Erythroblast (primary cell): ENCODE measurements at regions not wholly inside any gene's neighbourhood (a gene's known extent, or its start where the extent isn't known, plus 50 kb on each side); places are given as distances from the start of the nearest gene placed in this dataset.

Experiments used
- DNase-seq, 2 experiments: peaks; one replicate each; lab custom pipeline; 2025; lab: John Stamatoyannopoulos, UW
- GATA1 ChIP-seq: IDR thresholded peaks from 2 replicates; pipeline ENCODE4 v1.6.1; 2011; ENCODE audit warnings: low read depth, mild to moderate bottlenecking, control low read depth, low read length, moderate library complexity
- POLR2A ChIP-seq: IDR thresholded peaks from 2 replicates; pipeline ENCODE4 v1.6.1; 2011; ENCODE audit warnings: mild to moderate bottlenecking, low read length

GRCh38 chr9:81387360-81388106 is 301.8 kb downstream of the TLE1 start:
- TF ChIP-seq POLR2A (no peak), GATA1 (no peak)
- DNase-seq = no peak

DNA sequence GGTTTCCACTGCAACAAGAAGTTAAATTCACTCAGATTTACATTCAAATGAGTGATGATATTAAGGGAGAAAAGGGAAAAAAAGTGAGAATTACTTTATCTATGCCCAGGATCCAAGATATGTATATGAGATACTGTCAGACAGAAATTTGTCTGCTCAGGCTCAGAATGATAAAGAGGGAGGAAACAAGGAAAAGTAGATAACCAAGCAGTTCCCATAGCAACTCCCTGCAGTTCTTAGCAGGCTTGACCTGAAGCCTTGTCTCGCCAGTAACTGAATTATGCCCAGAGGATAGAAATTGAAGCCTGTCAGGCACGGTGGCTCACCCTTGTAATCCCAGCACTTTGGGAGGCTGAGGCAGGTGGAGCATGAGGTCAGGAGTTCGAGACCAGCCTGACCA is 304.4 kb downstream of the TLE1 start:
- DNase-seq = peak in 1 of 2 experiments; percentile 15
- TF ChIP-seq POLR2A = no peak
- TF ChIP-seq GATA1 = no peak

GRCh38 chr9:81382281-81382680 is 307.1 kb downstream of the TLE1 start:
- DNase-seq = peak in 1 of 2 experiments; percentile 10
- no peak for TF ChIP-seq POLR2A
- TF ChIP-seq GATA1 = no peak

DNA sequence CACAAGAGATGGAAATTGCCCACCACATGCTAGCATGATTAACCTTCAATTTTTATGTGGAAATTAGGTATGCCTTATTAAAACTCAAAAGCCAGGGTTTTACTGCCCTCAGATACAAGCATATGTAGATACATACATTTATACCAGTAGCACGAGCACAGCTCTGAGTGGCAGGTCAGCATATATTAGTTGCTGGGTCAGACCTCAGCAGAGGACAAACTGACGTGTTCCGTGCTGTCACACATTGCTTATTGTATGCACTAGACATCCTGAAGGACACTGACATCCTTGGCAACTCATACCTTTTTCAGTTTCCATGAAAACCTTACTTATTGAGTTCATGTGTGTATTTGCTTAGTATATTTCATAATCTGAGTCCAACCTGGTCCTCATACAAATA is 307.7 kb downstream of the TLE1 start:
- DNase-seq = no peak
- TF ChIP-seq GATA1 (no peak), POLR2A (no peak)

DNA sequence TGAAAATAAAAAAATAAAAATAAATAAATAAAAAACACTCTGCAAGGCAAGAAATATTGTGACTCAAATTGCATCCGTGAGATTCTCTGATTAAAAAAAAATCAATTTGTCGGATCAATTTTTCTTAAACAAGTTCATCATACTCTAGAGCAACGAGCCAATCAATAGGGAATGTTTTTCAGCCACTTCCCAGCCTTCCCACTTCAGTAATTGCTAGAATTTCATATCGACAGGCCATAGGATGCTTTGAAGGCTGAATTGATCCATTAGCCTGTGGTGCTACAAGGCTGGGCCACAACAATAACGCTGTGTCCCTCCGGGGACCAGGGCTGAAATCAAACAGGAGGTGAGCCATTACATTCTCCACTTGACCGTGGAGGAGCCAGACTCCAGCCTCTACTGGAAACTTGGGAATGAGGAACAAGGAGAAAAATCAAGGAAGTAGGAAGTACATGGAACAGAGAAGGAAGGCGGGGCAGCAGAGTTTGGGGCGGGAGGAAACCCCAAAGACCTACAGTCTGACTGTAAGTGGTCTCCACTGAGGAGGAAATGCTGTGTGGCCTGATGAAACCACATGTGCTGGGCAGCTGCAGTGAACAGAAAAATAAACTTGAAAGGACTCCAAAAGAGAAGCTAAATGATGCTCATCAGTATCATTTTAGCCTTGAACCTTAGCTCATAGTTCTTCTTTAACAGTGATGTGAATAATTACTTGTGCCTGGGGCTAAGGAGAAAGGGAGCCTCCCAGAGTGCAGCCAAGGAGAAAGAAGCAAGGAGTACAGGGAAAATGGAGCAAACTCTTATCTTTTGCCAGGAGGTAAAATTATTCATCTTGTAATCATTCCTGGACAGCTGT is 308.6 kb downstream of the TLE1 start:
- no peak for DNase-seq
- TF ChIP-seq POLR2A = no peak
- no peak for TF ChIP-seq GATA1

GRCh38 chr9:81379655-81380054 is 309.7 kb downstream of the TLE1 start:
- no peak for DNase-seq
- TF ChIP-seq GATA1 = no peak
- TF ChIP-seq POLR2A = no peak

GRCh38 chr9:81377921-81378320 is 311.4 kb downstream of the TLE1 start:
- TF ChIP-seq GATA1 (no peak), POLR2A (no peak)
- no peak for DNase-seq

DNA sequence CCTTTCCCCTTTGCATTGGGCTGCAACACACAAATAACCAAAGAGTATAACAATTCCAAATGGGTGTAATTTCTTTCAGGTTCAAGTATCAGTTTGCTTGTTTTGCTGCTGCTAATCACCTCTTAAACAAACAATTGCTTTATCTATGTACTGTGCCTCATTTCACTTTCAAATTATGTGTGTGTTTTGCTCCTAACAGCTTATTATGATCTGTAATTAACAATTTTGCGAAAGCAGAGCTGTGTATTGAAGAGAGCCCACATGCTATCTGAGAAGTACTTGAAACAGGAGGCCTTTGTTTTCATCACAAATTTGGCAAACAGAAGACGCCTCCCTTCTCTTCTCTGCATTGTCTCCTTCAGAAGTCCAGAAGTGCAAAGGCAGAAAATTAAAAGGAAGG is 312.0 kb downstream of the TLE1 start:
- TF ChIP-seq POLR2A (no peak), GATA1 (no peak)
- no peak for DNase-seq

GRCh38 chr9:81375187-81376100 is 313.9 kb downstream of the TLE1 start:
- TF ChIP-seq POLR2A (no peak), GATA1 (no peak)
- peak in 1 of 2 experiments; percentile 16 for DNase-seq

DNA sequence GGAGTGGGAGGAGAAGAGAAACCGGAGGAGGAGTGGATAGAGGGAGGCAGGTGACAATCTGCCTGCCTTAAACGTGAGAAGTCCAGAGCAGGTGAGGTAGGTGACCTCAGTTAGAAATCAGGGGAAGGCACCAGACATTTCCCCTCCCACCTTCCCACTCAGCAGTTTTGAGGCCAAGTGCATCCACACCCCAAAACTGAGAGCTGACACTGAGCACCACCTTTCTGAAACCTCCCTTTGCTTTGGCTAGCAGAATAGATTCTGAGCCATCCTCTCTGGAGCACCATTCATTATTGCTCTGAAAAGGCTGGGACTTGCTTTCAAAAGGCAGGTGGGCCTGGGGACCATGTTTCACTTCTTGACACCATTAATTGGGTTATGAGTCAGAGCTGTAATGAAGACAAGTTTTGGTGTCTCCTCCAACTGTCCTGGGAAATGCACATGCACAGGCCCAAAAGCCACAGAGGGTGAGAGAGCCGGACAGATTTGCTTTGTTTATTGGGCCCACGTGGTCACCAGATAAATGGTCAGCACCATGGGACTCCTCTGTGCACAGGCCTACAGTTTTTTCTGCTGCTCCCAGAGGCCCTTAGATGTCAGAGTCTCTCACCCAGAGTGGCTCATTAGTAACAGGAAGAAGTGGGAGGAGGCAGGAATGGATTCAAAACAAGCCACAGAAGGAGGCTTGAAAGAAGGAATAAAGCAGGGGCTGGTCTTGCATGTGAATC is 314.7 kb downstream of the TLE1 start:
- TF ChIP-seq GATA1 = no peak
- no peak for TF ChIP-seq POLR2A
- no peak for DNase-seq

GRCh38 chr9:81373294-81373693 is 316.1 kb downstream of the TLE1 start:
- TF ChIP-seq GATA1 = no peak
- DNase-seq = no peak

- no peak for TF ChIP-seq POLR2A
- TF ChIP-seq GATA1 = no peak
Observed at GRCh38 chr9:81372628-81373191, 316.6 kb downstream of the TLE1 start.

More at GRCh38 chr9:81372628-81373191, 316.6 kb downstream of the TLE1 start:
- no peak for DNase-seq
